ENCODE measurements at regions not wholly inside any gene's neighbourhood (a gene's known extent, or its start where the extent isn't known, plus 50 kb on each side); places are given as distances from the start of the nearest gene placed in this dataset.

DNA sequence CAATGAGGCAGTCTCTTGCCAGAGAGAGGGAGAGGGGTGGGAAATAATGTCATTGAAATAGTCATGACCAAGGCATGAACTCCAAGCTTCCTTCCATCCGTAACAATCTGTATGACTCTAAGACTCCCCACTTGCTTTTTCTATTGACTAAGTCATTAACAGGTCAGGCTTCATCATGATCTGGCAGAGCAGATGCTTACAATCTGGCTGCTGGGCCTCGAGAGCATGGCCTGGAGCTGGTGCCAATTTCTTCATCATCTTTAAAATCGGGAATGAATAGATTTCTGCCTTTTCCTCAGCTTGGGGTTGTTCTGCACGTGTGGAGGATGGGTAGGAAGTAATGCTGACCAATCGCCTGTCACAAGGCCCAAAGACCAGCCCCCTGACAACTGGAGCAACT, 280.6 kb upstream of the CLNK start:
- no peak for TF ChIP-seq EZH2phosphoT487 (IDR thresholded peaks at IDR 0.05; ENCODE audit: borderline replicate concordance)
- TF ChIP-seq, protein P1, sequence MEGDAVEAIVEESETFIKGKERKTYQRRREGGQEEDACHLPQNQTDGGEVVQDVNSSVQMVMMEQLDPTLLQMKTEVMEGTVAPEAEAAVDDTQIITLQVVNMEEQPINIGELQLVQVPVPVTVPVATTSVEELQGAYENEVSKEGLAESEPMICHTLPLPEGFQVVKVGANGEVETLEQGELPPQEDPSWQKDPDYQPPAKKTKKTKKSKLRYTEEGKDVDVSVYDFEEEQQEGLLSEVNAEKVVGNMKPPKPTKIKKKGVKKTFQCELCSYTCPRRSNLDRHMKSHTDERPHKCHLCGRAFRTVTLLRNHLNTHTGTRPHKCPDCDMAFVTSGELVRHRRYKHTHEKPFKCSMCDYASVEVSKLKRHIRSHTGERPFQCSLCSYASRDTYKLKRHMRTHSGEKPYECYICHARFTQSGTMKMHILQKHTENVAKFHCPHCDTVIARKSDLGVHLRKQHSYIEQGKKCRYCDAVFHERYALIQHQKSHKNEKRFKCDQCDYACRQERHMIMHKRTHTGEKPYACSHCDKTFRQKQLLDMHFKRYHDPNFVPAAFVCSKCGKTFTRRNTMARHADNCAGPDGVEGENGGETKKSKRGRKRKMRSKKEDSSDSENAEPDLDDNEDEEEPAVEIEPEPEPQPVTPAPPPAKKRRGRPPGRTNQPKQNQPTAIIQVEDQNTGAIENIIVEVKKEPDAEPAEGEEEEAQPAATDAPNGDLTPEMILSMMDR (conservative IDR thresholded peaks at IDR 0.05; ENCODE audit: low read length): no peak

Data from Loucy (cell line).